Smooth muscle cell (in vitro differentiated cells): ENCODE measurements at regions not wholly inside any gene's neighbourhood (a gene's known extent, or its start where the extent isn't known, plus 50 kb on each side); places are given as distances from the start of the nearest gene placed in this dataset.

Experiments used
- DNase-seq: peaks from one replicate; lab custom pipeline; 2025; ENCODE audit not compliant: unreplicated experiment; lab: John Stamatoyannopoulos, UW
- H2AFZ ChIP-seq: fragments of 200-600 bp; sonication (generic); 2 replicates; pipeline ENCODE4 v1.6.0; 2016; ENCODE audit warnings: antibody characterized with exemption, low read depth, mild to moderate bottlenecking
- H3F3A ChIP-seq: fragments of 200-600 bp; sonication (generic); 2 replicates; pipeline ENCODE4 v1.6.0; 2017; ENCODE audit warnings: antibody characterized with exemption, low read depth
- H3K27ac ChIP-seq: fragments of 200-600 bp; sonication (generic); 2 replicates; pipeline ENCODE4 v1.5.1; 2016; ENCODE audit warnings: low read depth, mild to moderate bottlenecking
- H3K27me3 ChIP-seq: fragments of 200-600 bp; sonication (generic); 2 replicates; pipeline ENCODE4 v1.6.1; 2016; ENCODE audit warnings: low read depth, mild to moderate bottlenecking
- H3K36me3 ChIP-seq: fragments of 200-600 bp; sonication (generic); 2 replicates; pipeline ENCODE4 v1.5.1; 2016; ENCODE audit warnings: low read depth
- H3K4me1 ChIP-seq: fragments of 200-600 bp; sonication (generic); 2 replicates; pipeline ENCODE4 v1.5.1; 2016; ENCODE audit warnings: low read depth
- H3K4me2 ChIP-seq: fragments of 200-600 bp; sonication (generic); 2 replicates; pipeline ENCODE4 v1.6.0; 2016; ENCODE audit warnings: mild to moderate bottlenecking
- H3K4me3 ChIP-seq: fragments of 200-600 bp; sonication (generic); 2 replicates; pipeline ENCODE4 v1.5.1; 2016; ENCODE audit warnings: mild to moderate bottlenecking
- H3K79me2 ChIP-seq: fragments of 200-600 bp; sonication (generic); 2 replicates; pipeline ENCODE4 v1.6.0; 2016; ENCODE audit warnings: low read depth, mild to moderate bottlenecking
- H3K9ac ChIP-seq: fragments of 200-600 bp; sonication (generic); 2 replicates; pipeline ENCODE4 v1.6.0; 2016; ENCODE audit warnings: low read depth
- H3K9me3 ChIP-seq: fragments of 200-600 bp; sonication (generic); replicated peaks from 2 replicates; pipeline ENCODE4 v1.5.1; 2016; ENCODE audit warnings: low read depth
- H4K20me1 ChIP-seq: fragments of 200-600 bp; sonication (generic); 2 replicates; pipeline ENCODE4 v1.6.0; 2016; ENCODE audit warnings: low read depth
- WGBS: methylation state at CpG from one replicate; pipeline ENCODE4 v1.1.7; 2016; ENCODE audit warnings: low lambda C conversion rate; 5-methylcytosine and 5-hydroxymethylcytosine counted together
- TF ChIP-seq, protein P1 (sequence below): fragments of 200-600 bp; sonication (generic); IDR thresholded peaks from 2 replicates; pipeline ENCODE4 v1.5.1; 2017; ENCODE audit warnings: borderline replicate concordance, mild to moderate bottlenecking, antibody characterized with exemption; ENCODE audit not compliant: insufficient read depth, poor library complexity, severe bottlenecking

DNA sequence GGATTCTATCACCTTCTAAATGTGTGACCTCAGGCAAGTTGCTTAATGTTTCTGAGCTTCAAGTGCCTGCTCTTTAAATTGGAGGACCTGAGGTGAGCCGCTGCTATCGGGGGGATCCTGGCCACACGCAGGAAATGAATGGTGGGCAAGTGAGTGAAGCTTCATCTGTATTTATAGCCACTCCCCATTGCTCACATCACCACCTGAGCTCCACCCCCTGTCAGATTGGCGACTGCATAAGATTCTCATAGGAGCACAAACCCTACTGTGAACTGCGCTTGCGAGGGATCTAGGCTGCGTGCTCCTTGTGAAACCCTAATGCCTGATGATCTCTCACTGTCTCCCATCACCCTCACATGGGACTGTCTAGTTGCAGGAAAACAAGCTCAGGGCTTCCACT is 158.6 kb upstream of the CCND2 start:
- Histone ChIP-seq H3K9ac (no peak overlapping the region), H2AFZ (no peak overlapping the region), H3K4me1 (peaks cover 8% of the 10 kb centered on the region), H3K4me2 (no peak overlapping the region), H3F3A (no peaks in the 10 kb centered on the region), H3K9me3 (no peaks in the 10 kb centered on the region), H3K27me3 (no peaks in the 10 kb centered on the region), H3K79me2 (no peaks in the 10 kb centered on the region), H3K27ac (no peak overlapping the region), H3K36me3 (no peaks in the 10 kb centered on the region), H3K4me3 (no peak overlapping the region), H4K20me1 (no peaks in the 10 kb centered on the region)
- TF ChIP-seq, protein P1, sequence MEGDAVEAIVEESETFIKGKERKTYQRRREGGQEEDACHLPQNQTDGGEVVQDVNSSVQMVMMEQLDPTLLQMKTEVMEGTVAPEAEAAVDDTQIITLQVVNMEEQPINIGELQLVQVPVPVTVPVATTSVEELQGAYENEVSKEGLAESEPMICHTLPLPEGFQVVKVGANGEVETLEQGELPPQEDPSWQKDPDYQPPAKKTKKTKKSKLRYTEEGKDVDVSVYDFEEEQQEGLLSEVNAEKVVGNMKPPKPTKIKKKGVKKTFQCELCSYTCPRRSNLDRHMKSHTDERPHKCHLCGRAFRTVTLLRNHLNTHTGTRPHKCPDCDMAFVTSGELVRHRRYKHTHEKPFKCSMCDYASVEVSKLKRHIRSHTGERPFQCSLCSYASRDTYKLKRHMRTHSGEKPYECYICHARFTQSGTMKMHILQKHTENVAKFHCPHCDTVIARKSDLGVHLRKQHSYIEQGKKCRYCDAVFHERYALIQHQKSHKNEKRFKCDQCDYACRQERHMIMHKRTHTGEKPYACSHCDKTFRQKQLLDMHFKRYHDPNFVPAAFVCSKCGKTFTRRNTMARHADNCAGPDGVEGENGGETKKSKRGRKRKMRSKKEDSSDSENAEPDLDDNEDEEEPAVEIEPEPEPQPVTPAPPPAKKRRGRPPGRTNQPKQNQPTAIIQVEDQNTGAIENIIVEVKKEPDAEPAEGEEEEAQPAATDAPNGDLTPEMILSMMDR: no peak
- WGBS: 74% methylated on average over 7 of the region's 7 CpGs
- no peak for DNase-seq

DNA sequence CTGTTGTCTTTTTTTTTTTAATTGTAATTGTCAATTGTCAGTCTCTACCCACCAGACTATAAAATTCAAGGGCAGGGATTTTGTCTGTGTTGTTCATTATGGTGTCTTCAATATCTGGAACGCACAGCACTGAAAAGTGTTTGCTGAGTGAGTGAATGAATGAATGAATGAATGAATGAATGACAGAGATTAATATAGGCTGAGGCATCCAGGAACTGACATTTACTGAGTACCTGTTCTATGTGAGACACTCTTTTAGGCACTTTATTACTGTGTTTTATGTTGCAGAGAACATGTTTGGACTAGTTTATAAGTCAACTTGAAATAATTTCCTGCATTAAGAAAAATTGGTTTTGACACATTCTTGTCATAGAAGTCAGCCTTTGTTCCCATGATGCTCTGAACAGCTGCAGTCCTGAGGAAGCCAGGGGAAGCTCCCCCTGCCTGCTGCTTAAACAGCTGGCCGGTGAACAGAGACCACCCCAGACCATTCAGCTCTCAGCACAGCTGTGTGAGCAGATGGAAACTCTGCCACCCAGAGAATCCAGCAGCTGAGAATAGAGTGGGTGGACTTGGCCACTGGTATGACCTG is 160.7 kb upstream of the CCND2 start:
- H4K20me1 ChIP-seq: no peaks in the 10 kb centered on the region
- no peaks in the 10 kb centered on the region for H3K27me3 ChIP-seq
- H3F3A ChIP-seq: no peaks in the 10 kb centered on the region
- no peak overlapping the region for H2AFZ ChIP-seq
- DNase-seq: no peak
- TF ChIP-seq, protein P1: no peak
- no peak overlapping the region for H3K4me3 ChIP-seq
- H3K9me3 ChIP-seq: no peaks in the 10 kb centered on the region
- H3K36me3 ChIP-seq: no peaks in the 10 kb centered on the region
- no peak overlapping the region for H3K9ac ChIP-seq
- peaks cover 8% of the 10 kb centered on the region for H3K4me1 ChIP-seq
- H3K79me2 ChIP-seq: no peaks in the 10 kb centered on the region
- peak overlapping the region; percentile 12 for H3K4me2 ChIP-seq
- H3K27ac ChIP-seq: peak overlapping the region; percentile 50
- 73% methylated on average over 2 of the region's 2 CpGs for WGBS

DNA sequence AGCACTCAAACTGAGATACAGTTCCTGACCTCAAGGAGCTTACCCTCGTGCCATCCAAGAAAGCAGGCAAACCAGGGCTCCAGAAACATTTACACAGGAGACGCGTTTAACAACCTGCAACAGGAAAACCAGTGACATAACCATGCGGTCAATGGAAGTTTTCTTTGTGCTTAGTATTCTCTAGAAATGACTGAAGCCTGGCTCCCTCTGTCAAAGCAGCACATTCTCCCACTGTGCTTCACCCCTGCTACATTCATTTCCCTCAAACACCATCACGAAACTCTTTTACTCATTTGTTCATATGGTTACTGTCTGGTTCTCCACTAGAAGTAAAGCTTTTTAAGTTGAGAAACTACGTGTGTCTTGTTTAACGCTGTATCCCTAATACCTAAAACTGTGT is 161.3 kb upstream of the CCND2 start:
- Histone ChIP-seq H2AFZ (no peak overlapping the region), H3K79me2 (no peaks in the 10 kb centered on the region), H3K27ac (peak overlapping the region; percentile 50), H3F3A (no peaks in the 10 kb centered on the region), H3K4me1 (peaks cover 8% of the 10 kb centered on the region), H3K27me3 (no peaks in the 10 kb centered on the region), H3K4me3 (no peak overlapping the region), H3K36me3 (no peaks in the 10 kb centered on the region), H3K4me2 (peak overlapping the region; percentile 12), H4K20me1 (no peaks in the 10 kb centered on the region), H3K9ac (no peak overlapping the region), H3K9me3 (no peaks in the 10 kb centered on the region)
- DNase-seq: no peak
- TF ChIP-seq, protein P1: no peak
- 92% methylated on average over 7 of the region's 7 CpGs for WGBS

DNA sequence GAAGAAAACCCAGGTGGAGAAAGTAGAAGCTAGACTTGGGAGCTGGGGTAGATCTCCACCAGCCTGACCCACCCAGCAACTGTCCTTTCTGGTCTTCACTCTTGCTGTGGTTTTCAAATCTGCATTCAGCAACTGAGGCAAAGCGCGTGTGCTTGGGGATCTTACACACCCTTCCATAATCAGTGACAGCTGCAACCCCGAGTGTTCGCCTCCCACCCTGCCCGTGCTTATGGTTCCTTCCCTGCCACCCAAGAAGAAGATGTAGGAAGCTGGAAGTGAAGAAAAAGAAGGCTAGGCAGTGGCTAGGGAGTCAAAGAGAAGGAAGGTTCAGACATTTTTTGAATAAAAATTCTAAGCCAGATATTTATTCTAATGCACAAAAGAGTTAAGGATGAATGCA is 162.6 kb upstream of the CCND2 start:
- Histone ChIP-seq H3K9me3 (no peaks in the 10 kb centered on the region), H3K9ac (no peak overlapping the region), H3K79me2 (no peaks in the 10 kb centered on the region), H2AFZ (no peak overlapping the region), H3K27ac (no peak overlapping the region), H3F3A (no peaks in the 10 kb centered on the region), H3K36me3 (no peaks in the 10 kb centered on the region), H4K20me1 (no peaks in the 10 kb centered on the region), H3K4me1 (peaks cover 6% of the 10 kb centered on the region), H3K4me3 (no peak overlapping the region), H3K4me2 (no peak overlapping the region), H3K27me3 (no peaks in the 10 kb centered on the region)
- WGBS: 96% methylated on average over 5 of the region's 5 CpGs
- TF ChIP-seq, protein P1: no peak
- DNase-seq: no peak
